GM21737 (cell line): ENCODE measurements at regions not wholly inside any gene's neighbourhood (a gene's known extent, or its start where the extent isn't known, plus 50 kb on each side); places are given as distances from the start of the nearest gene placed in this dataset.
"Not testable (repeated sequence)": the region's sequence is repeated elsewhere in the genome, so short reads cannot be mapped to it uniquely, and the experiment has no call there.

Experiments used
- ATAC-seq: cut with Tn5 transposase; IDR thresholded peaks from one replicate; pipeline ENCODE4 v1.9.1; 2021; ENCODE audit warnings: mild to moderate bottlenecking, moderate library complexity; ENCODE audit not compliant: unreplicated experiment

DNA sequence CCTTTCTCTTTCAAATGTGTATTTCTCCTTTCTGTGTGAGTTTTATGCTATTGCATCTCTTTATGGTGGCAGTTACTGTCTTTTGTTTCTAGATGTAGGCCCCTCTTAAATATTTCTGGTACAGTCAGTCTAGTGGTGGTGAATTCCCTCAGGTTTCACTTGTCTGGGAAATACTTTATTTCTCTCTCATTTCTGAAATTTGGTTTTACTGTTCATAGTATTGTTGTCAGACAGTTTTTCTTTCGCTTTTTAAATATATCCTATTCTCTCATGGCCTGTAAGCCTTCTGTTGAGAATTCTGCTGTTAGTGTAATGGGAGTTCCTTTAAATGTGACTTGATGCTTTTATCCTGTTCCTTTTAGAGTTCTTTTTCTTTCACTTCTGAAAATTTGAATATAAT is 874.0 kb downstream of the PLOD2 start:
- no peak for ATAC-seq

DNA sequence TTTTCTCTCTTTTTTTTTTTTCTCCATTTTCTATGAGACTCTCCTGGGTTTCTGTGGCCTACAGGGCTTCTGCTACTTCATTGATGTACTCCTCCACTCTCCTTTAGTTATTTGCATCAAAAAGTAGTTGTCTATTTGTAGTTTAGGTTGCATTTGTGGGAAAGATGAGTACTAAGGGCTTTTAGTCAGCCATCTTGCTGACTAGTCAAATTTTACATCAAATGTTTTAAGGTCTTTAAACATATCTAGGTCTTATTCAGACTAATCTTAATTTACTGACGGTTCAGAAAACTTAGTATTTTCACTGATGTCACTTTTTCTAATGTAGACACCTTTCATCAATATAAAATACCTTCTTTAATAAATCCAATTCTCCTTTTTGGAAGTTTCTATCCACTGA is 871.0 kb downstream of the PLOD2 start:
- no peak for ATAC-seq

DNA sequence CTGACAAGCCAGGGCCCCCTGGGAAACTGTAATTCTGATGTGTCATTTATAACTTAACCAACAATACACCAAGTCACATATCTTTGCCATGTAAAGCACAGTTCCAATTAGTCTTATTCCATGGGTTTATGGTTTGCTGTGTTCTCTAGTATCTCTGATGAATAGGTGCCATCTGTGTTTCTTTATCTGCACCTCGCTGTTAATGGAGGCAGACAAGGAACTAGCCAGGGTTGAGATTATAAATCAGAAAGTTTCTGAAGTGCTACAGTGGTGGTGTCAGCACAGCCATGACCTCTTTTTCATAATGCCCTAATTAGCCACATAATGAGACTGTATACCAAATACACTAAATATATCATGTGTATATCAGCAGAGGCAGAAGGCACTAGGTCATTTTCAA is 866.4 kb downstream of the PLOD2 start:
- no peak for ATAC-seq

DNA sequence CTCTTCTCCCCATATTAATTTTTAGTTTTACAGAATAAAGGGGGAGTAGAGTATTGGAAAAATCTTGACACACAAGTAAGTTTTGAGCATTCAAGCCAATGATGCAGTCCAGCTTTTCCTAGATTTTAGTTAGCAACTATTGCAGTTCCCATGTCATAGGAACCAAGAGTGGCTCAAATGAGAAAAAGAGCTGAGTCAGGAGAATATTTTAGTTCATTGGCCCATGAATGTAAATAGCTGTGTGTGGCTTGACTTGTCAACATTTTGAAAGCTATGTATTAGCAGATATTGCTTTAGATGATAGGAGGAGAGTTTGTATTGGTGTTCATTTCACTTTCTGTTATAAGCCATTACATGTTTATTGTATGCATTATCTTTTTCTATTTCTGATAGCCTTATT is 853.7 kb downstream of the PLOD2 start:
- no peak for ATAC-seq

DNA sequence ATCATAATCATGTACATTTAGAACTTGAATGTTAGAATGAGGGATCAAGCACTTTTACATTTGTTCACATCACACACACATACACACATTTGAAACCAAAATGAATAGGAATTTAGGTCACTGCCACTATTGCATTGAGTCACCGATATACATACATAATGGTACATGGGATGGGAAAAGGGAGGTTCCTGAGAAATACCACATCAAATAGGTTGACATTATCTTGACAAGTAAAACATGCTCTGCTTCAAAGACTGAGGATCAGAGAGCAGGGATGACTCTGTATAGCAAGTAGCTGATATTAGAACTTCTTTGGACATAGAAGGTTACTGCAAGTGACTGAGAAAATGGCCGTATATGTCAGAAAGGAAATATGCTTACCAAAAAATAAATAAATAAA is 847.2 kb downstream of the PLOD2 start:
- no peak for ATAC-seq

DNA sequence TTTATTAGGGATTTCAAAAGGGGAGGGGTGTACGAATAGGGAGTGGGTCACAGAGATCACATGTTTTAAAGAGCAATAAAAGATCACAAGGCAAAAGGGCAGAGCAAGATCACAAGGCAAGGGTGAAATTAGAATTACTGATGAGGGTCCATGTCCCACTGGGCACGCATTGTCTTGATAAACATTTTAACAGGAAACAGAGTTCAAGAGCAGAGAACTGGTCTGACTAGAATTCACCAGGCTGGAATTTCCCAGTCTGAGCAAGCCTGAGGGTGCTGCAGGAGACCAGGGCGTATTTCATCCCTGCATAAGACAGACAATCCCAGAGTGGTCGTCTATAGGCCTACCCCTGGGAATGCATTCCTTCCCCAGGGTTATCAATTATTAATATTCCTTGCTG is 844.7 kb downstream of the PLOD2 start:
- not testable (repeated sequence) for ATAC-seq

DNA sequence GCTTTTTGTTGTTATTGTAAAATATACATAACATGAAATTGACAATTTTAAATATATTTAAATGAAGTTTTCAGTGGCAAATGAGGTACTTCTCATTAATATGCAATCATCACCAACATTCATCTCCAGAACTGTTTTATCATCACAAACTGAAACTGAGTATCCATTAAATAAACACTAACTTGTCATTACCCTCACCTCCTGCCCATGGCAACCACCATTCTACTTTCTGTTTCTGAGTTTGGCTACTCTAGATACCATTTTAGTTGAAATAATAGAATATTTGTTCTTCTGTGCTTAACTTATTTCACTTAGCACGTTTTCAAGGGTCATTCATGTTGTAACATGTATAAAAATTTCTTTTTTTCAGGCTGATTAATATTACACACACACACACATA is 834.3 kb downstream of the PLOD2 start:
- ATAC-seq, result no peak

DNA sequence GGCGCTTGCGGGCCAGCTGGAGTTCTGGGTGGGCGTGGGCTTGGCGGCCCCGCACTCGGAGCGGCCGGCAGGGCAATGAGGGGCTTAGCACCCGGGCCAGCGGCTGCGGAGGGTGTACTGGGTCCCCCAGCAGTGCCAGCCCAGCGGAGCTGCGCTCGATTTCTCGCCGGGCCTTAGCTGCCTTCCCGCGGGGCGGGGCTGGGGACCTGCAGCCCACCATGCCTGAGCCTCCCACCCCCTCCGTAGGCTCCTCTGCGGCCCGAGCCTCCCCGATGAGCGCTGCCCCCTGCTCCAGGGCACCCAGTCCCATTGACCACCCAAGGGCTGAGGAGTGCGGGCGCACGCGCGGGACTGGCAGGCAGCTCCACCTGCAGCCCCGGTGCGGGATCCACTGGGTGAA is 827.6 kb downstream of the PLOD2 start:
- not testable (repeated sequence) for ATAC-seq

DNA sequence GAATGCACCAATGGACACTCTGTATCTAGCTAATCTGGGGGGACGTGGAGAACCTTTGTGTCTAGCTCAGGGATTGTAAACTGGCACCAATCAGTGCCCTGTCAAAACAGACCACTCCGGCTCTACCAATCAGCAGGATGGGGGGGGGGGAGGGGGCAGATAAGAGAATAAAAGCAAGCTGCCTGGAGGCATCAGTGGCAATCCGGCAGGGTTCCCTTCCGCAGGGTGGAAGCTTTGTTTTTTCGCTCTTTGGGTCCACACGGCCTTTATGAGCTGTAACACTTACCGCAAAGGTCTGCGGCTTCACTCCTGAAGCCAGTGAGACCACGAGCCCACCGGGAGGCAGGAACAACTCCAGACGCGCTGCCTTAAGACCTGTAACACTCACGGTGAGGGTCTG is 827.1 kb downstream of the PLOD2 start:
- ATAC-seq, result no peak

DNA sequence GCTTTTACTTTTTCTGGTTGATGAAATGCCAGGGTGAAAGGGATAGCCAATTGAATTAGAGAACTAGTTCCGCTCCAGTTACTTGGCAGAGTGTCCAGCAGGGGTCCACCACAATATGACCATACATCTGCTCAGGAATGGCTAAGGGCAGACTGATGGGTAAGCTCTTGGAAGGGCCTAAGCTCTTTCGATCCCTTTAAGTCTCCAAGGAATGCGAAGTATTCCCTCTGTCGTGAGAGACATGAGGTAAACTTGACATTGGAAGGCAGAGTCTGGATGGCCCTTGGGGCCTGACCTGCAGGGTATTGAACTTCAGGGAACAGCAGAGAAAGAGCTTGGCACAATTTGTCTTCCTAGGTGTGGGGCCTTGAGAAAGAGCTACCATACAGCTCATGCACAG is 805.8 kb downstream of the PLOD2 start:
- ATAC-seq, result no peak

DNA sequence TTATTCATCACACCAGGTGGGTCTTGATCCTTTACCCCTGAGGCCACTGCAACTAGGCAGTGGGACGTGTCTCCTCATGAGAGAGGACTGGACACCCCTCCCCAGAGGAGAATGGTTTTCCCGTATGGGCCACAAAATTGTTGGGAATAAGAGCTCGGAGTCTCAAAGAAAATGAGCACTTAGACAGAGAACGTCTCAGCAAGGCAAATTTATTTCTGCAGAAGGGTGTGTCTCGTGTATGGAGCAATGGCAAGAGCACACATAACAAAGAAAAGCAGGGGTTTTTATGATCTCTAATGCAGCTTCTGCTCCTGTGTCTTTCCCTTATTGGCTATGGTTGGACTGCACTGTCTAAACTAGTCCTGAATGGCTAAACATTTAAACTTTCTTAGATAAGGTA is 803.5 kb downstream of the PLOD2 start:
- ATAC-seq, result no peak

DNA sequence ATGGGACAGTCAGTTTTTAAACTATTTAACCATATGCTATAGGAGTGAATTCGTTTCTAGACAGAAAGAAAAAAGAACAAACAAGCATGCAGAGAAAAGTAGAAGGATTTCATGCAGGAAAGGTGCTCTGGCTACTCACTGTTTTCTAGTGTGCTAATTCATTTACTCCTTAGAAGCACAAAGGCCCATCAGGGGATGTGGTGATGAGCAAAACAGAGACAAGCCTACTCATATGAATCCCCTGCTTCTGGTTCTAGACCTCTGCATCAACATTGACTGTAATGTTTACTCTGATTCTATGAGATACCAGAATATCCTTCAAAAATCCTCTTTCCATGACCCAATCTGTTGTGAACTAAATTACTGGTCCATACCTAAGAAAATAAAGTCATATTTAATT is 801.9 kb downstream of the PLOD2 start:
- ATAC-seq, result no peak

DNA sequence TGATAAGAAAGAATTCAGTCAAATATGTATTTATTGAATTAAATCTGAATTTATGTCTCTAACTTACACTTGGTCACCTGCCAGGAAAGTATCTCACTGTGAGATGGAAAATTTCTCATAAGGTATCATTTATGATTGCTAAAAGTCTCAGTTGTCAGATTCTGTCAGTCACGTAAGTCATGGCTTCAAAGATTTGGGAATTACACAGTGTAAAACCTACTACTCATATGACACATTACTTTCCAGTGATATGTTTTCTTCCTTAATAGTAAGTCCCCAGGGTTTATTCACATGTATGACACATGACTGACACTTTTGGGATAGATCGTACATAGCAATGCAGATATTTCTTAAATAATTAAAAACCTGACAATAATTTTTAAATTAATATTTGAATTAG is 792.2 kb downstream of the PLOD2 start:
- no peak for ATAC-seq

DNA sequence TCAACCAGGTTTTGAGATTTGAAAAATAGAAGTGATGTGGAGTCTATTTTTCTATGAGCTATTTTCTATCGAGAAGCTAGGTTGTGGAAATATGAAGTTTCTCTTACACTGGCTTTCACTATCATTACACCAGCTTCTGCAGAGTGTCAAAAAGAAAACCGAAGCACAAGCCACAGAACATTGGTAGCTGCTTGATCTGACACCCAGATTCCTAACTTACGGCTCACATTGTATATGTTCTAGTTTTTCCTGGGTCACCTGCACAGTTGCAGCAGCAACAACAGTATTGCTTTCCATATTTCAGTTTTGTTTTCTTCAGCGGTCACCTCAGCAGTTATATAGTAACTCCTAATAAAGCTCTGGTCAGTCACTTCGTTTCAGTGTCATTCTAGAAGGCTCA is 790.1 kb downstream of the PLOD2 start:
- no peak for ATAC-seq

DNA sequence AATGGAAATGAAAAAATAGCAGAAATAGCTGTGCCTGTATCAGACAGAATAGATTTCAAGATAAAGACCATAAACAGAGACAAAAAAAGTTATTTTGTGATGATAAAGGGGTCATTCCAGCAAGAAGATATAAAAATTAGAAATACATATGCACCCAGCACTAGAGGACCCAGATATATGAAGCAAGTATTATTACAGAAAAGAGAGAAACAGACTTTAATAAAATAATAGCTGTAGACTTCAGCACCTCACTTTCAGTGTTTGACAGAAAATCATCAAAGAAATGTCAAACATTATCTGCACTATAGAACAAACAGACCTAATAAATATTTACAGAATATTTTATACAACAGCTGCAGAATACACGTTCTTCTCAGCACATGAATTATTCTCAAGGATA is 783.7 kb downstream of the PLOD2 start:
- ATAC-seq, result no peak

DNA sequence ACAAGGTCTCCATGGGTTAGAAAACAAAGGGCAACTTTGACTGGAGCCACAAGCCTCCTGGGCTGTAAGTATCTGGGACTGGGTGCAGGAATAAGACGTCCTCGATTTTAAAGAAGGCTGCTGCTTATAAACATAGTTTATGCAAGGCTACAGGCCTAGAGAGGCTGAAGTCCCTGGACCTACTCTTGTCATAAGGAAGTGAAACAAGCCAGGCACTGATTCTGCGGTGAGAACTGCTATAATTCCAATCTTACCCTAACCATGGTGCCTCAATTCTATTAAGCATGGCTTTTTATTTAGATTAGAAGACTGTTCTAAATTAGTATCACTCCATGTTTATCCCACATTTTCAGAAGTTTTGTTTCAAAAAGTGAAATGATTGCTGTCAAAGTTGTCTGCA is 777.6 kb downstream of the PLOD2 start:
- no peak for ATAC-seq

DNA sequence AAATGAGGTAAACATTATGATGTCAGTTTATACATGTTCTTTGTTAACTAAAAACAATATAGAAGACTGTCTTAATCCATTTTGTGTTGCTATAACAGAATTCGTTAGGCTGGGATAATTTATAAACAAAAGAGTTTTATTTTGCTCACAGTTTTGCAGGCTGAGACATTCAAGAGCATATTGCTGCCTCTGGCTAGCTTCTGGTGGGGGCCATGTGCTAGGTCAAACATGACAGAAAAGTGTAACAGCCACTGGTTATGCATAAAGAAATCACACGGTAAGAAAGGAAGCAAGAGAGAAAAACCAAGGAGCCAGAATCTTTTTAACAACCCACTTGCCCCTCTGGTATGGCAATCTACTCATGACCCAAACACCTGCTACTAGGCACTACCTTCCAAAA is 776.7 kb downstream of the PLOD2 start:
- ATAC-seq, result no peak

DNA sequence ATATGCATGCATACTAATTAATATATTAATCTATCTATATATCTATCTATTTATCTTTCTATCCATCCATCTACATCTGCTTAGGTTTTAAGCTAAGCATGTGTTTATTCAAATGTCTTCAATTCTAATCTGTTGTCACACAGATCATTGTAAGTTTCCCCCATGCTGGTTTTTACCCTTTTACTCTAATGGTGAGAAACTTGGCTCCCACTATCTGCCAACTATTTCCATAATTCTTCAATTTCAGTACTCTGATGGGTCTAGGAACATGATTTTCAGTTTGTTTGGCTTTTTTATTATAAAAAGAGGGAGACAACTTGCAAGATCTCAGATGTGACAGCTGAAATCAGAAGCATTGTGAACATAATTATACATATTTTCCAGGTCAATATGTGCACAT is 773.8 kb downstream of the PLOD2 start:
- ATAC-seq, result no peak

DNA sequence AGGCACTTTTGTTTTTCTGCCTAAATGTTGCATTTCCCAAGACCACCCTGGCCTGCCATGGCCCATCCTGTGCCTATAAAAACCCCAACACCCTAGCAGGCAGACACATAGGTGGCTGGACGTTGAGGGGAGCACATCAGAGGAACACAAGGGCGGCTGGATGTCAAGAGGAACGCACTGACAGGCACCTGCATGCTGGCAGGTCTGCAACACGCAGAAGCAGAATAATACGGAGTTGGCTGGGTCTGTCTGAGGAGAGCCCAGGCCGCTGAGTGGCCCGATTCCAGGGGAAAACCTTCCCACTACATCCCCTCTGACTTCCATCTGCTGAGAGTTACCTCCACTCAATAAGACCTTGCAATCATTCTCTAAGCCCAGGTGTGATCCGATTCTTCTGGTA is 765.6 kb downstream of the PLOD2 start:
- ATAC-seq, result no peak

DNA sequence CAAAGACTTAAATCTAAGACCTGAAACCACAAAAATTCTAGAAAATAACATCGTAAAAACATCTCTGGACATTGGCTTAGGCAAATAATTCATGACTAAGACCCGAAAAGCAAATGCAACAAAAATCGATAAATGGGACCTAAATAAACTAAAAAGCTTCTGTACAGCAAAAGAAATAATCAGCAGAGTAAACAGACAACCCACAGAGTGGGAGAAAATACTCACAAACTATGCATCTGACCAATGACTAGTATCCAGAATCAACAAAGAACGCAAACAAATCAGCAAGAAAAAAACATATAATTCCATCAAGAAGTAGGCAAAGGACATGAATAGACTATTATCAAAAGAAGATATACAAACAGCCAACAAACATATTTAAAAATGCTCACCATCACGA is 749.4 kb downstream of the PLOD2 start:
- no peak for ATAC-seq

DNA sequence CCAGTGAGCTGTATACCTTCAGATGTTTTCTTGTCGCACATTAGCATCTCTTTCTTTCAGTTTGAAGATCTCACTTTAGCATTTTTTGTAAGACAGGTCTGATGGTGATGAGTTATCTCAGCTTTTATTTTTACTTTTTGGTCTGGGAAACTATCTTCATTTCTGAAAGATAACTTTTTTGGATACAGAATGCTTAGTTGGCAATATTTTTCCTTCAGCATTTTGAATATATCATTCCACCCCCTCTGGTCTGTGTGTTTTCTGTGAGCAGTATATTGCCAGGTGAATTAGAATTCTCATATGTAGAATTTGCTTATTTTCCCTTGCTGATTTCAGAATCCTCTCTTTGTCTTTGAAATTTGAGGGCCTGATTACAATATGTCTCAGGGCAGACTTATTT is 743.3 kb downstream of the PLOD2 start:
- ATAC-seq, result no peak

DNA sequence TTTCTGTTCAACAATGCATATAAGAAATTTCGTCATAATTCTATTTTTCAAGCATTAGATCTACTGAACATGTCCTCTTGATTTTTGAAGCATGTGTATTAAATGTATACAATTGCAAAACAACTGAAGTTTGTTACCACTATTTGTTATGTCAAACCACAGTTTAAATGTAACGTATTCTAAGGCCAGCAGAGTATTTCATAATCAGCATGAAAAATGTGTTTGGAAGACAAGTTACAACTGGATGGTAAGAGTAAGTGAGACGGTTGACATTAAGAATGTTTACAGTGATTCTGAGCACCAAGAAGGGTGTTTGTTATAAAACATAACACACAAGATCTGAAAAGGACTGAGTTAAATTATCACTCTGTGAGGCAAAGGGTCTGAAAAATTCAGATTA is 738.4 kb downstream of the PLOD2 start:
- ATAC-seq, result no peak

DNA sequence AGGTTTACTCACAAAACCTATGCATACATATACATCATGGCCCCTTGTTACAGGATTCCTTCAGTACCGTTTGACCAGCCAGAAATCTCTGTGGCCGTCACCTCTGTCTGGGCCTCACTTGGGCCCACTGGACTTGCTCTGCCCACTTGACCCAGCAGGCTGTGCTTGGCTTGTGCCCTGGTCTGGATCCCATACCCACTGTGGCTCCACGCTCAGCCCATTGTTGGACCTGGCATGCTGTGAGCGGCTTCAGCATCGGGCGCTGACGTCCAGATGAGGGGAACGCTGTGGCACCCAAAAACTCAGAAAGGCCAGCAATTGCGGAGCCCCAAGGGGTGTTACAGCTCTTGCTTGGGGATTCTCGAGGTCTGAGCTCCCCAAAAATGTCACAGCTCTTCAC is 733.6 kb downstream of the PLOD2 start:
- no peak for ATAC-seq

DNA sequence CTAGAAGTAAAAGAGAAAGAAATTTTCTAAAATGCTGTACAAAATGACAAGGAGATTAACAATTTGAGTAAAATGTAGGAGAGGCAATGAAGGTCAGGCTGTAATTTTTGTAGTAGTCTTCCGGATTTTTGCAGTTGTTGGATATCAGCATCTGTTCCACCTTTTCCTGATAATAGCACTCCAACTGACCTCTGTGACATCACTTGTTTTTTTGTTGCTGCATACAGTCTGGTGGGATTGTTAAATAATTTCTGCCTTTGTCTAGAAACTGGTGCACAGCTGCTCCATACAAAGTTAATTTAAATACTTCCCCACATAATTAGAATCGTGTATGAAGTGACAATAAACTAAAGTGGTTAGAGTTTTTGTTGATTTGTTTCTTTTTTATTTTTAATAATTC is 731.4 kb downstream of the PLOD2 start:
- no peak for ATAC-seq
